H9 (cell line): ENCODE measurements at regions not wholly inside any gene's neighbourhood (a gene's known extent, or its start where the extent isn't known, plus 50 kb on each side); places are given as distances from the start of the nearest gene placed in this dataset.

Experiments
- DNase-seq: peaks from one replicate; pipeline ENCODE4 v3.0.0-alpha.2; 2017
- H2AFZ ChIP-seq: one replicate; pipeline ENCODE4 v1.6.1; 2013; ENCODE audit warnings: mild to moderate bottlenecking, low read length, control low read depth, moderate library complexity
- H2AK5ac ChIP-seq: 2 replicates; pipeline ENCODE4 v1.6.1; 2013; ENCODE audit warnings: low read length, control low read depth, mixed read lengths; ENCODE audit not compliant: insufficient read length
- H2BK120ac ChIP-seq: one replicate; pipeline ENCODE4 v1.6.1; 2013; ENCODE audit warnings: low read depth, mild to moderate bottlenecking, low read length, control low read depth, inconsistent platforms; ENCODE audit not compliant: poor library complexity, severe bottlenecking
- H2BK12ac ChIP-seq: 2 replicates; pipeline ENCODE4 v1.6.1; 2013; ENCODE audit warnings: low read length, control low read depth, mixed read lengths, low read depth; ENCODE audit not compliant: insufficient read length
- H2BK15ac ChIP-seq: 2 replicates; pipeline ENCODE4 v1.6.1; 2013; ENCODE audit warnings: low read depth, low read length, control low read depth
- H2BK20ac ChIP-seq: one replicate; pipeline ENCODE4 v1.6.1; 2013; ENCODE audit warnings: low read depth, mild to moderate bottlenecking, low read length, control low read depth, inconsistent platforms; ENCODE audit not compliant: poor library complexity, severe bottlenecking
- H2BK5ac ChIP-seq: 2 replicates; pipeline ENCODE4 v1.6.1; 2013; ENCODE audit warnings: low read length, control low read depth, mixed read lengths; ENCODE audit not compliant: insufficient read length
- H3K14ac ChIP-seq: 2 replicates; pipeline ENCODE4 v1.6.1; 2013; ENCODE audit warnings: low read length, control low read depth; ENCODE audit not compliant: insufficient read depth
- H3K18ac ChIP-seq: 2 replicates; pipeline ENCODE4 v1.6.1; 2013; ENCODE audit warnings: low read depth, mild to moderate bottlenecking, mixed read lengths, low read length, control low read depth; ENCODE audit not compliant: insufficient read length
- H3K23ac ChIP-seq: 2 replicates; pipeline ENCODE4 v1.6.1; 2013; ENCODE audit warnings: low read length, control low read depth, mixed read lengths, low read depth; ENCODE audit not compliant: insufficient read length
- H3K23me2 ChIP-seq: 2 replicates; pipeline ENCODE4 v1.6.1; 2013; ENCODE audit warnings: low read depth, mild to moderate bottlenecking, mixed read lengths, low read length, control low read depth; ENCODE audit not compliant: insufficient read length, poor library complexity, severe bottlenecking
- H3K27ac ChIP-seq: 2 replicates; pipeline ENCODE4 v1.5.1; 2013; ENCODE audit warnings: low read length, control low read depth, mixed read lengths, low read depth; ENCODE audit not compliant: insufficient read length
- H3K27me3 ChIP-seq: 2 replicates; pipeline ENCODE4 v1.6.1; 2013; ENCODE audit warnings: low read length, control low read depth, inconsistent platforms; ENCODE audit not compliant: insufficient read depth
- H3K4ac ChIP-seq: 2 replicates; pipeline ENCODE4 v1.6.1; 2013; ENCODE audit warnings: low read depth, mild to moderate bottlenecking, control low read depth, inconsistent platforms, low read length, moderate library complexity
- H3K4me1 ChIP-seq: 2 replicates; pipeline ENCODE4 v1.6.1; 2013; ENCODE audit warnings: low read length, control low read depth, inconsistent platforms; ENCODE audit not compliant: insufficient read depth
- H3K4me2 ChIP-seq: 2 replicates; pipeline ENCODE4 v1.6.1; 2013; ENCODE audit warnings: low read length, control low read depth, mixed read lengths; ENCODE audit not compliant: insufficient read length, insufficient read depth
- H3K56ac ChIP-seq: 2 replicates; pipeline ENCODE4 v1.6.1; 2013; ENCODE audit warnings: low read depth, mild to moderate bottlenecking, mixed read lengths, low read length, control low read depth; ENCODE audit not compliant: insufficient read length
- H3K79me1 ChIP-seq: 2 replicates; pipeline ENCODE4 v1.6.1; 2013; ENCODE audit warnings: low read depth, mild to moderate bottlenecking, moderate library complexity, low read length, control low read depth, inconsistent platforms; ENCODE audit not compliant: insufficient read depth, poor library complexity, severe bottlenecking
- H3K79me2 ChIP-seq: 2 replicates; pipeline ENCODE4 v1.6.1; 2013; ENCODE audit warnings: low read length, control low read depth, inconsistent platforms; ENCODE audit not compliant: insufficient read depth
- H3K9ac ChIP-seq: 2 replicates; pipeline ENCODE4 v1.6.1; 2013; ENCODE audit warnings: low read length, control low read depth, mixed read lengths; ENCODE audit not compliant: insufficient read length; ENCODE audit errors: extremely low read depth
- H3K9me3 ChIP-seq: one replicate; pipeline ENCODE4 v1.6.1; 2013; ENCODE audit warnings: low read depth, low read length, inconsistent platforms; ENCODE audit not compliant: control insufficient read depth
- H3T11ph ChIP-seq: one replicate; pipeline ENCODE4 v1.6.1; 2013; ENCODE audit warnings: mild to moderate bottlenecking, low read length, control low read depth, inconsistent platforms
- H4K20me1 ChIP-seq: one replicate; pipeline ENCODE4 v1.6.1; 2013; ENCODE audit not compliant: control insufficient read depth, insufficient read length, insufficient read depth
- H4K5ac ChIP-seq: 2 replicates; pipeline ENCODE4 v1.6.1; 2013; ENCODE audit warnings: low read depth, mild to moderate bottlenecking, mixed read lengths, low read length, control low read depth; ENCODE audit not compliant: insufficient read length
- H4K8ac ChIP-seq: replicated peaks from 2 replicates; pipeline ENCODE4 v1.6.1; 2013; ENCODE audit warnings: low read length, control low read depth, mixed read lengths, low read depth; ENCODE audit not compliant: insufficient read length
- H4K91ac ChIP-seq: 2 replicates; pipeline ENCODE4 v1.6.1; 2013; ENCODE audit warnings: low read depth, mild to moderate bottlenecking, moderate library complexity, mixed read lengths, low read length, control low read depth; ENCODE audit not compliant: insufficient read length
- H3K27ac Mint-ChIP-seq, 3 experiments: 2 replicates in 2 of 3; 3 replicates in 1 of 3; pipeline ENCODE4 v1.8.0; 2020 to 2021; ENCODE audit warnings: mixed read lengths in 3 of 3, mild to moderate bottlenecking in 1 of 3, moderate library complexity in 1 of 3
- H3K27me3 Mint-ChIP-seq: 2 replicates; pipeline ENCODE4 v1.8.0; 2021; ENCODE audit warnings: low read depth, mild to moderate bottlenecking, moderate library complexity, mixed read lengths
- H3K36me3 Mint-ChIP-seq, 3 experiments: 2 replicates in 2 of 3; 3 replicates in 1 of 3; pipeline ENCODE4 v1.8.0; 2020 to 2021; ENCODE audit warnings: low read depth in 3 of 3, mixed read lengths in 3 of 3; ENCODE audit not compliant: insufficient read depth in 1 of 3
- H3K4me1 Mint-ChIP-seq, 2 experiments: 2 replicates each; pipeline ENCODE4 v1.8.0; 2020; ENCODE audit warnings: mixed read lengths in 2 of 2
- H3K4me3 Mint-ChIP-seq, 2 experiments: 2 replicates in 1 of 2; 3 replicates in 1 of 2; pipeline ENCODE4 v1.8.0; 2020 to 2021; ENCODE audit warnings: mild to moderate bottlenecking in 2 of 2, mixed read lengths in 2 of 2, moderate library complexity in 1 of 2
- H3K9me3 Mint-ChIP-seq, 2 experiments: 2 replicates in 1 of 2; 3 replicates in 1 of 2; pipeline ENCODE4 v1.8.0; 2020; ENCODE audit warnings: mild to moderate bottlenecking in 2 of 2, mixed read lengths in 2 of 2, moderate library complexity in 1 of 2
- WGBS: extraction: QIAGEN DNeasy Blood & Tissue Kit; methylation state at CpG from one replicate; pipeline ENCODE4 v1.1.7; 2013; ENCODE audit warnings: missing lambda C conversion rate, low lambda C conversion rate, mixed read lengths; ENCODE audit not compliant: insufficient read length; ENCODE audit errors: extremely low coverage; 5-methylcytosine and 5-hydroxymethylcytosine counted together
- TF ChIP-seq, protein P1 (sequence below): fragments of 200-600 bp; sonication (generic); conservative IDR thresholded peaks from 3 replicates; pipeline ENCODE4 v1.8.0; 2021; ENCODE audit warnings: antibody characterized with exemption, mild to moderate bottlenecking

DNA sequence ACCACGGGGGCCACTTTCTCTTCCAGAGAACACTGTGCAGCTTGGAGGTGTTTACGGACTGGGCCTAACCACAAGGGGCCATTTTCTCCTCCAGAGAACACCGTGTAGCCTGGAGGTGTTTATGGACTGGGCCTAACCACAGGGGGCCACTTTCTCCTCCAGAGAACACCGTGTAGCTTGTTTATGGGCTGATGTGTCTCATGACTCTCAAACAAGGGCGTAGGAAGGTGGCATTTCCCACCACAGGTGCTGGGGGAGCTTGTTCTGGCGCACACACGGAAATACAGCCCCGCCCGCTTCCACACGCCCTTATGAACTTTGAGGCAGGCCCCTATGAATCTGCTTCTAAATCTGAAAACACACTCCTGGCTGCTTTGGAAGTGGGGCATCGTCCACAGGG is 174.6 kb upstream of the SFSWAP start:
- Mint-ChIP-seq H3K27me3 (peaks cover 9% of the 10 kb centered on the region), H3K36me3 (no peaks in the 10 kb centered on the region), H3K4me3 (no peak overlapping the region), H3K27ac (no peak overlapping the region), H3K4me1 (peaks cover 0 to 4% of the 10 kb centered on the region in 2 experiments; a peak in 2 of 4 replicates), H3K9me3 (no peaks in the 10 kb centered on the region; a peak in 1 of 5 replicates)
- TF ChIP-seq, protein P1, sequence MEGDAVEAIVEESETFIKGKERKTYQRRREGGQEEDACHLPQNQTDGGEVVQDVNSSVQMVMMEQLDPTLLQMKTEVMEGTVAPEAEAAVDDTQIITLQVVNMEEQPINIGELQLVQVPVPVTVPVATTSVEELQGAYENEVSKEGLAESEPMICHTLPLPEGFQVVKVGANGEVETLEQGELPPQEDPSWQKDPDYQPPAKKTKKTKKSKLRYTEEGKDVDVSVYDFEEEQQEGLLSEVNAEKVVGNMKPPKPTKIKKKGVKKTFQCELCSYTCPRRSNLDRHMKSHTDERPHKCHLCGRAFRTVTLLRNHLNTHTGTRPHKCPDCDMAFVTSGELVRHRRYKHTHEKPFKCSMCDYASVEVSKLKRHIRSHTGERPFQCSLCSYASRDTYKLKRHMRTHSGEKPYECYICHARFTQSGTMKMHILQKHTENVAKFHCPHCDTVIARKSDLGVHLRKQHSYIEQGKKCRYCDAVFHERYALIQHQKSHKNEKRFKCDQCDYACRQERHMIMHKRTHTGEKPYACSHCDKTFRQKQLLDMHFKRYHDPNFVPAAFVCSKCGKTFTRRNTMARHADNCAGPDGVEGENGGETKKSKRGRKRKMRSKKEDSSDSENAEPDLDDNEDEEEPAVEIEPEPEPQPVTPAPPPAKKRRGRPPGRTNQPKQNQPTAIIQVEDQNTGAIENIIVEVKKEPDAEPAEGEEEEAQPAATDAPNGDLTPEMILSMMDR: no peak
- Histone ChIP-seq H3K56ac (no peak overlapping the region), H2AFZ (no peak overlapping the region), H3K4me2 (no peak overlapping the region), H3K23me2 (no peaks in the 10 kb centered on the region), H4K8ac (no peak overlapping the region), H3K23ac (no peak overlapping the region), H3K9me3 (no peaks in the 10 kb centered on the region), H3K14ac (no peak overlapping the region), H3K18ac (no peak overlapping the region), H3K9ac (no peak overlapping the region), H2BK5ac (no peak overlapping the region), H3K79me1 (no peaks in the 10 kb centered on the region), H2AK5ac (no peak overlapping the region), H3K27me3 (no peaks in the 10 kb centered on the region), H3T11ph (no peak overlapping the region), H4K20me1 (no peaks in the 10 kb centered on the region), H3K4me1 (no peaks in the 10 kb centered on the region), H3K79me2 (no peaks in the 10 kb centered on the region), H2BK20ac (no peak overlapping the region), H4K5ac (no peak overlapping the region), H3K4ac (no peak overlapping the region), H2BK12ac (no peak overlapping the region), H2BK120ac (no peak overlapping the region), H2BK15ac (no peak overlapping the region), H4K91ac (no peak overlapping the region), H3K27ac (no peak overlapping the region)
- WGBS: no CpG with 5 or more reads among the region's 11 CpGs
- DNase-seq: no peak
